Activated naive CD8-positive, alpha-beta T cell treated with anti-CD3 and anti-CD28 coated beads for 36 hours (primary cell): ENCODE measurements at regions not wholly inside any gene's neighbourhood (a gene's known extent, or its start where the extent isn't known, plus 50 kb on each side); places are given as distances from the start of the nearest gene placed in this dataset.

Experiments
- DNase-seq: peaks from one replicate; pipeline ENCODE4 v3.0.0; 2021
- H3K27ac Mint-ChIP-seq: one replicate; pipeline ENCODE4 v1.8.0; 2022; ENCODE audit warnings: mild to moderate bottlenecking, moderate library complexity, mixed read lengths
- H3K27me3 Mint-ChIP-seq: one replicate; pipeline ENCODE4 v1.8.0; 2022; ENCODE audit warnings: mild to moderate bottlenecking, mixed read lengths
- H3K36me3 Mint-ChIP-seq: one replicate; pipeline ENCODE4 v1.8.0; 2021; ENCODE audit warnings: mild to moderate bottlenecking, mixed read lengths
- H3K4me1 Mint-ChIP-seq: one replicate; pipeline ENCODE4 v1.8.0; 2021; ENCODE audit warnings: mixed read lengths
- H3K4me3 Mint-ChIP-seq: one replicate; pipeline ENCODE4 v1.8.0; 2022; ENCODE audit warnings: mild to moderate bottlenecking, moderate library complexity, mixed read lengths
- H3K9me3 Mint-ChIP-seq: one replicate; pipeline ENCODE4 v1.8.0; 2022; ENCODE audit warnings: mixed read lengths

DNA sequence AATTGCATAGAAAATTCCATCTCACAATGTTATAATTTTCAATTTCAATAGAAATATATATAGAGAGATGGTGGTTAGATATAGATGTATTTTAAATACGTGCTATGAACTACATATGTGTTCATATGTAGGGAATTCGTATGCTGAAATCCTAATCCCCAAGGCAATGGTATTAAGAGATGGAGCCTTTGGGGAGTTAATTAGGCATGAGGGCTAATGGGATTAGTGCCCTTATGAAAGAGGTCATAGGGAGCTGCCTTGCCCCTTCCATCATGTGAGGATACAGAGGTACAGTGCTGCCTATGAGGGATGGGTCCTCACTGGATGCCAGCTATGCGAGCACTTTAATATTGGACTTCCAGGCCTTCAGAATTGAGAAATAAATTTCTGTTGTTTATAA, 79.6 kb upstream of the CCDC54 start:
- Mint-ChIP-seq H3K4me1 (no peaks in the 10 kb centered on the region), H3K9me3 (peaks cover 6% of the 10 kb centered on the region), H3K4me3 (no peak overlapping the region), H3K36me3 (peaks cover 1% of the 10 kb centered on the region), H3K27ac (no peak overlapping the region), H3K27me3 (no peaks in the 10 kb centered on the region)
- DNase-seq, result no peak

DNA sequence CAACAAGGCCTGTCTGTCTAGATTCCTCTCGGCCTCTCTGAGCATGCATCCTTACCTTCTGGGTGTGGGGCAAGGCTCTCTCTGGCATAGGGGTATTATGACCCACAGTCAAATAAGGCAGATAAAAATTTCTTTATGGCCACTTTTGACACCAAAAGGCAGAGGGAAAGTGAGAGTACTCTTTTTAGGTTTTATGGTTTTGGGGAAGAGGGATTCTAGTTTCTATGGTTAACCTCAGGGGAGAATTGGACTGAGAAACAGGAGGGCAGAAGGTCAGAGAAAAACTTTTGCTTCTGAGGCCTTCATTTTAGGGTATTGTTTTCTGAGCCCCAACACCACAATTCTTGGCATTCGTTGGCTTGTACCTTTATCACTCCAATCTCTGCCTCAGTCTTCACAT, 70.0 kb upstream of the CCDC54 start:
- Mint-ChIP-seq H3K36me3 (no peaks in the 10 kb centered on the region), H3K4me3 (no peak overlapping the region), H3K4me1 (peaks cover 2% of the 10 kb centered on the region), H3K27ac (no peak overlapping the region), H3K27me3 (no peaks in the 10 kb centered on the region), H3K9me3 (no peaks in the 10 kb centered on the region)
- no peak for DNase-seq

DNA sequence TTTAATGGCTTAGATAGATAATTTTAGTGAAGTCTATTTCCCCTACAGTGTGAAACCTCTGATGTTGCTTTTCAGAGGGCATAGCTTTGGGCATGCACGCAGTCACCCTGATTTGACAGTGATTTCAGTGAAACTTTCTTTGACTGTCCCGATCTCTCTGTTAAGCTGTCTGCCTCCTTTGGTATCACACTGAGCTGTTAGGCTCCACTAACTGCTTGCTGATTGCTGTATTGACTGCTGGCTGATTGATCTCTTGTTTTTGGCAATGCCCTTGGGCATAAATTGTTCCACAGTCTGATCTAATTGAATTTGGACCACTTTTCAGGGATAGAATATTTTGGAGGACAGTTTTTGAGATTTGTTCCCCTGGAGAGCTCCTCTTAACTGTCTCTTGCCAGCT, 68.5 kb upstream of the CCDC54 start:
- Mint-ChIP-seq H3K4me3 (no peak overlapping the region), H3K27me3 (peaks cover 8% of the 10 kb centered on the region), H3K36me3 (no peaks in the 10 kb centered on the region), H3K4me1 (peaks cover 2% of the 10 kb centered on the region), H3K9me3 (no peaks in the 10 kb centered on the region), H3K27ac (no peak overlapping the region)
- DNase-seq, result no peak

DNA sequence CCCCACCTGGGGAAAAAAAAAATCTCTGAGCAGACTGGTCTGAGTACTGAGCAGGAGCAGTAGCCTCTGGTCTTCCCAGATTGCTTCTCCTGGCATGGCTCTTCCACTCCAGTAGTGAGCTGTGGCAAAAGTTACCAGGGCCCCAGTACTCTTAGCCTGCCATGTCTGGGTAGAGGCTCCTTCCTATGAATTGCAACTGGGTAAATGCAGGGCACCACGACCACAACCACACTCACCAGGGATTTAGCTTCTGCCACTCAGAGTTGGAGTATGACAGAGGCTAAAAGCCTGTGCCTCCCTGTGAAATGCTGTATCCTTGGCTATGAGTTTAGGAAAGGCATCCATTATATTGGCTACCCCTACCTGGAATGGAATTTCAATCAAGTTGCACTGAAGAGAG, 67.9 kb upstream of the CCDC54 start:
- no peak overlapping the region for H3K27ac Mint-ChIP-seq
- no peaks in the 10 kb centered on the region for H3K9me3 Mint-ChIP-seq
- H3K27me3 Mint-ChIP-seq, result peaks cover 12% of the 10 kb centered on the region
- DNase-seq, result no peak
- H3K4me3 Mint-ChIP-seq, result no peak overlapping the region
- no peaks in the 10 kb centered on the region for H3K36me3 Mint-ChIP-seq
- H3K4me1 Mint-ChIP-seq, result peaks cover 2% of the 10 kb centered on the region

DNA sequence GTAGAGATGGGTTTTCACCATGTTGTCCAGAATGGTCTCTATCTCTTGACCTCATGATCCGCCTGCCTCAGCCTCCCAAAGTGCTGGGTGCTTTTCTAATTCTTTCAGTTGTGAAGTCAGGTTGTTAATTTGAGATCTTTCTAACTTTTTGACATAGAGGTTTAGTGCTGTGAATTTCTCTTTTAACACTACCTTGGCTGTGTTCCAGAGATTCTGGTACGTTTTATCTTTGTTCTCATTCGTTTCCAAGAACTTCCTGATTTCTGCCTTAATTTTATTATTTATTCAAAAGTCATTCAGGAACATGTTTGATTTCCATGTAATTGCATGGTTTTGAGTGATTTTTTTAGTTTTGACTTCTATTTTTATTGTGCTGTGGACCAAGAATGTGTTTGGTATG, 63.5 kb upstream of the CCDC54 start:
- no peak for DNase-seq
- Mint-ChIP-seq H3K27me3 (peaks cover 30% of the 10 kb centered on the region), H3K9me3 (no peaks in the 10 kb centered on the region), H3K36me3 (no peaks in the 10 kb centered on the region), H3K4me1 (no peaks in the 10 kb centered on the region), H3K4me3 (no peak overlapping the region), H3K27ac (no peak overlapping the region)

DNA sequence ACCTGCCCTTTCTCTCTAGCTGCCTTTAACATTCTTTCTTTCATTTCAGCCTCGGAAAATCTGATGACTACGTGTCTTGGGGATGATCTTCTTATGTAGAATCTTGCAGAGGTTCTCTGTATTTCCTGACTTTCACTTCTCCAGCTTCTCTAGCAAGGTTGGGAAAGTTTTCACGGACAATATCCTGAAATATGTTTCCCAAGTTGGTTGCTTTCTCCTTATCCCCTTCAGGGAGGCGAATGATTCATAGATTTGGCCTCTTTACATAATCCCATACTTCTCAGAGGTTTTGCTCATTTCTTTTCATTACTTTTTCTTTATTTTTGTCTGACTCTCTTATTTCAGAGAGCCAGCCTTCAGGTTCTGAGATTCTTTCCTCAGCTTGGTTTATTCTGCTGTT, 62.1 kb upstream of the CCDC54 start:
- Mint-ChIP-seq H3K36me3 (no peaks in the 10 kb centered on the region), H3K27me3 (peaks cover 30% of the 10 kb centered on the region), H3K9me3 (no peaks in the 10 kb centered on the region), H3K27ac (no peak overlapping the region), H3K4me1 (no peaks in the 10 kb centered on the region), H3K4me3 (no peak overlapping the region)
- no peak for DNase-seq

DNA sequence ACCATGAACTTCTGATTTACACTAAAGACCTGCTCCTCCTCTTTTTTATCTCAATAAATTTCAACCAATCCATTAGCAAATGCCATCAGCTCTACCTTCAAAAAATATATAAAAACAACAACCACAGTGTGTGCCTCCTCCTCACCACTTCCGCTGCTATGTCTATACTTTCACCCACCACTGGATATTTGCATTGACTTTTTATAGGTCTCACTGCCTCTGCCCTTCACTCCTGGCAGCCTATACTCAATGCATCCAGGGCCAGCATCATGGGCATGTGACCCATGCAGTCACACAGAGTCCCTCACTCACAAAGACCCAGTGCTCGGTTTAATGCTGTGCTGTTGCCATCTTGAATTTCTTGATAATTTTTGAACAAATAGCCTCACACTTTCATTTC, 53.5 kb upstream of the CCDC54 start:
- Mint-ChIP-seq H3K27ac (no peak overlapping the region), H3K27me3 (no peaks in the 10 kb centered on the region), H3K4me1 (no peaks in the 10 kb centered on the region), H3K36me3 (no peaks in the 10 kb centered on the region), H3K9me3 (no peaks in the 10 kb centered on the region), H3K4me3 (no peak overlapping the region)
- DNase-seq, result no peak

DNA sequence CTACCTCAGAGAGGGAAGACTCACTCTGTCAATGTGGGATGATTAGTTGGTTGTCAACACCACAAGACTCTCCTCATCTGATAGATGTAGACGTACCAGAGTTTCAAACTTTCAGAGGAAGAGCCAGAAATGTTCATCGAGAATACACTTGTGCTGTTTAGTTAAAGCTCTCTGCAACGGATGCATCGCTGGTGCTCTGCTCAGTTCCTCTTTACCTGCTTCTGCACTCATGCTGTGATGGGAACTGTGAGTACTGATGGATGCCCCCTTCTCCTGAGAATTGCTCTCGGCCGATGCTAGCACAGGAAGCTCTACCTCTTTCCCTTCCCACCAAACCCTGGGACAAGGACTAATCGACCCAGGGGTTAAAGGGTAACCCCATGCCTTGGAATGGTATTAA, 51.8 kb upstream of the CCDC54 start:
- H3K27ac Mint-ChIP-seq, result no peak overlapping the region
- no peaks in the 10 kb centered on the region for H3K9me3 Mint-ChIP-seq
- DNase-seq, result no peak
- no peaks in the 10 kb centered on the region for H3K4me1 Mint-ChIP-seq
- no peaks in the 10 kb centered on the region for H3K27me3 Mint-ChIP-seq
- H3K4me3 Mint-ChIP-seq, result no peak overlapping the region
- H3K36me3 Mint-ChIP-seq, result no peaks in the 10 kb centered on the region
